A673 (cell line): ENCODE measurements at regions not wholly inside any gene's neighbourhood (a gene's known extent, or its start where the extent isn't known, plus 50 kb on each side); places are given as distances from the start of the nearest gene placed in this dataset.

Experiments
- CTCF ChIP-seq: fragments of 300-800, 200-600 bp; sonication (generic); conservative IDR thresholded peaks from 2 replicates; pipeline ENCODE4 v1.5.1; 2017; ENCODE audit warnings: low read depth, mild to moderate bottlenecking, antibody characterized with exemption, low read length, moderate library complexity, mixed read lengths
- EZH2 ChIP-seq: fragments of 200-600 bp; sonication (generic); IDR thresholded peaks from 2 replicates; pipeline ENCODE4 v1.6.1; 2017; ENCODE audit warnings: borderline replicate concordance, low read depth, mild to moderate bottlenecking, mixed read lengths, antibody characterized with exemption, low read length; ENCODE audit not compliant: poor library complexity, severe bottlenecking

- TF ChIP-seq CTCF (no peak), EZH2 (no peak)
Observed at GRCh38 chr9:30235564-30235963, 2148.9 kb upstream of the ACO1 start.
